HG02885 (cell line): ENCODE measurements at regions not wholly inside any gene's neighbourhood (a gene's known extent, or its start where the extent isn't known, plus 50 kb on each side); places are given as distances from the start of the nearest gene placed in this dataset.
A peak's percentile ranks its signal among the peaks of the same experiment; 100 is the strongest.
"Not testable (repeated sequence)": the region's sequence is repeated elsewhere in the genome, so short reads cannot be mapped to it uniquely, and the experiment has no call there.

Experiments
- ATAC-seq: cut with Tn5 transposase; IDR thresholded peaks from one replicate; pipeline ENCODE4 v1.9.1; 2021; ENCODE audit warnings: mild to moderate bottlenecking; ENCODE audit not compliant: unreplicated experiment, poor library complexity

DNA sequence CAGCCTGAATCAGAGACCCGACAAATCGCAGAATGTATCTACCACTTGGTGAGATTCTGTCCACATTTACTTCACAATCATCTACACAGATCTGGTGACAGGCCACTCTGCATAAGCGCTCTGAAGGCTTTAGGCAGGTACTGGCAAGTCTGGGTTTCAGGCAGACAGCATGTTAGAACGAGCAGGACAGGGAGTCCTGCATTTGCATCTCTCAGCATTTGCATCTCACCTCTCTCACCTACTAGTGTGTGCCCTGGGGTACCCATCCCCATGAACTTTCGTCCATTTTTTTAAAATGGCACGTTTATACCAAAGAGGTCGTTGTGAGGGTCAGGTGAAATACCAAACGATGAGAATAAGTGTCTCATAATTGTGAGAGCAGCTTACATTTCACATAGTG lies 108.2 kb downstream of the SPATA31A1 start:
- ATAC-seq, result peak; percentile 39

DNA sequence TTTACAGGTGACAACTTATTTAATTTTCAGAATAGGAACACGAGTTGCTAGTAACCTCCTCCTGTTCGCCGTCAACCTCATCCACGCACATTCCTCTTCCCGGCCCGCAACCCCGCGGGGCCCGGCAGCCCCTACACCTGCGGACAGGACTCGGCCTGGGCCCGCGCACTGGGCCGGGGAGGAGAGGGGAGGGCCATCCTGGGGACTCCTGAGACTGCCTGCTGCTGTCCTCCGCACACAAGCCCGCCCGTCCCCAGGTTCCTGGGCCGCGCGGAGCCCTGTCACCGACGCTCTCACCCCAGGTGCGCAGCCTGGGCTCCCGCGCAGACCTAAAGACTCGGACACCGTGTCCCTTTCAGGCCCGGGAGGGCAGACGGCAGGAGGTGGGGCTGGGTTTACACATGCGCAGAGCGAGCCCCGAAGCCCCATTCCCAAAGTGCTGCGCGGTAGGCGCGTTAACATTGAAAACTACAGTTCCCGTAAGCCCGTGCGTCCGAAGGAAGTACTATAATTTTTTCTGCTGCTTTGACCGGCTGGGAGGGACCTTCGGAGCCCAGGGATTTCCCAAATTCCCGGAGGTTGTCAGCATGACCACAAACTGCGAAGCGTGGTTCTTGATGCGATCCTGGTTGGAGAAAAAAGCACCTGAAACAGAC lies 108.8 kb downstream of the SPATA31A1 start:
- ATAC-seq, result peak; percentile 98

DNA sequence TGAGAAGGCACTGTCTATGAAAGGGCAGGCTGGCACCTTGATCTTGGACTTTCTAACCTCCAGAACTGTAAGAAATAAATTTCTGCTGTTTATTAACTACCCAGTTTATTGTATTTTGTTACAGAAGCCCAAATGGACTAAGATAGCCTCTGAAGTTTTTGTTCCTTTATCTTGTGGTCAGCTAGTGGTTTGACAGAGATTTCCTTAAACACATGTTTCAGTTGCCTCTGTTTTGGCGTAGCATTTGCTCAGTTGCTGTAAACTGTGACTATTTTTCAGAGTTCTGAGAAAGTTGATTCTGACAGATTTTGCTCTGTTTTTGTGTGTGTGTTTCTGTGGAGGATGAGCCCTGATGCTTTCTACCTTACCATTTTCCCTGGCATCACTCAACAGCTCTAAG lies 119.0 kb downstream of the SPATA31A1 start:
- ATAC-seq, result peak; percentile 100

DNA sequence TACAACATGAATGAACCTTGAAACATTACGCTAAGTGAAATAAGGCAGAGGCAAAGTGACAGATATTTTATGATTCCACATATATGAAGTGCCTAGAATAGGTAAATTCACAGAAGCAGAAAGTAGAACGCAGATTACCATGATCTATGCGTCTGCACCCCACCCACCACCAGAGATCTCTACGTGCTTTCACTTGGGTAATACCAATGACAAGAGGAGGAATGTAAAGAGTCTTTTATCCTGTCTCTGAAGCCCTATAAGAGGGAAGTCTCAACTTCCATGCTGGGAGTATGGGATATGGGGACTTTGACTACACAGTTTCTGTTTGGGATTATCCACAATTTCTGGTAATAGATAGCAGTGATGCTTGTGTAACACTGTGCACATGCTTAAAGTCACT lies 127.6 kb downstream of the SPATA31A1 start:
- ATAC-seq, result not testable (repeated sequence)

DNA sequence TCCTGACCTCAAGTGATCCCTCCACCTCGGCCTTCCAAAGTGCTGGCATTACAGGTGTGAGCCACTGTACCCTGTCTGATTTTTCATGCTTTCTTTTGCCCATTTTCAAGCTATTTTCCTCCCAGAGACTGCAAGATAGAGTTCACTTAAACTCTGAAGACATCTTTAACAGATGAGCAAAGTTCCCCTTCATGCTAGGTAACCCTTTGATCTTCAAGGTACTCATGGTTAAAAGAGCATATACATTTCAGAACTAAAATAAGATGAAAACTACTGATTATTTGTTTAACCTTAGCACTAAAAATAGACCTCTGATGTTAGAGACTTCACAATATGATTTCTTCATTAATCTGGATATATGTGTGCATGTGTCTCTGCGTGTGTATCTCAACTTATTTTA lies 128.4 kb downstream of the SPATA31A1 start:
- peak; percentile 38 for ATAC-seq

DNA sequence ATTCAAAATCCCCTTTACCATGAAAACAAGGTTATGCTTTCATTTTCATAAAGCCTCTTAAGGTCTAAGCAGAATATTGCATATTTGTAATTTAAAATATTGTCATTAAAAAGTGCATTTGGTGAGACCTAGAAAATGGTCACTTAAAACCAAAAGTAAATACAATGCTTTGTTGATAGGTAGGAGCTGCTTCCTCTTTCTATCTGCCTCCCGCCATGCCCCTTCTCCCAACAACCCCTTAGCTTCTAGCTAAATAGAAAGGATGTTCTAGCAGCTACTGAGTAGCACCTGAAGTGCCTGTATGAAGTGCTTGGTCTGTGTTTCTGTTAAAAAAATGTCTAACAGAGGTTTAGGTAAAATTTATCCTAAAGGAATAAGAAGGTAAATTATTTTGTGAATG lies 128.8 kb downstream of the SPATA31A1 start:
- peak; percentile 91 for ATAC-seq

DNA sequence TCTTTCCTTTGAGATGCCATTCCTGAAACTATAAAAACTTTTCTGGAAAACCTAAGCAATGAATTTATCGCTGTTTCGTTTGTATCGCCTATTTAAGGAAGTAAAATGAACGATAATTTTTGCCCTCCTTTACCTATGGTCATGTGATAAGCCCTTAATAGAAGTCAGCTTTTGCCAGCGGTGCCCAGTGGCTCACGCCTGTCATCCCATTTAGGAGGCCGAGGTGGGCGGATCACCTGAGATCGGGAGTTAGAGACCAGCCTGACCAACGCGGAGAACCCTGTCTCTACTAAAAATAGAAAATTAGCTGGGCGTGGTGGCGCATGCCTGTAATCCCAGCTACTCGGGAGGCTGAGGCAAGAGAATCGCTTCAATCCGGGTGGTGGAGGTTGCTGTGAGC lies 132.0 kb downstream of the SPATA31A1 start:
- ATAC-seq, result not testable (repeated sequence)

DNA sequence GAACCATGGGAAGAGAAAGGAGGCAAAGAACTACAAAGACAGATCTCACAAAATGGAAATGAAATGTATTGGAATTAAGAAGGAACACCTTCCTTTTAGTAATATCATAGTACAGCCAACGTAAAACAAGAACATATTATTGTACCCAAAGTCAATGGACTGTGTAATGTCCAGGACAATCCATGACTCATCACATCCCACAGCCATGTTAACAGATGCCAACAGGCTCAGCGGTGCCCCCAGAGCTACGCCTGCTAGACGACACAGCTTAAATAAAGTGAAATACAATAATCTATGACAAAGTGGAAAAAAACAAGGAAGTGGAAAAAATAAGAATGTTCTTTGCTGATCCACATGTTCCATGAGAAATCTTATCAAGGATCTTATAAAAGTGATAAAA lies 140.8 kb downstream of the SPATA31A1 start:
- not testable (repeated sequence) for ATAC-seq

DNA sequence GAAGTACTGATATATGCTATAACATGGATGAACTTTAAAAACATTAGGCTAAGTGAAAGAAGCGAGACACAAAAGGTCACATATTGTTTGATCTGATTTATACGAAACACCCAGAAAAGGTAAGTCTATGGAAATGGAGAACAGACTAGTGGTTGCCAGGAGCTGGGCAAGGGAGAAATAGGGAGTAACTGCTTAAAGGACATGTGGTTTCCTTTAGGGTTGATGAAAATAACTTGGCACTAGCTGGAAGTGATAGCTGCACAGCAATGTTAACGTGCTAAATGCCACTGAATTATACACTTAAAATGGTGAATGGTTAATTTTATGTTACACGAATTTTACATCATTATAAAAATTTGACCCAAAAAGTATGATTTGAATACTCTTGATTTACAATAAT lies 147.7 kb downstream of the SPATA31A1 start:
- not testable (repeated sequence) for ATAC-seq

DNA sequence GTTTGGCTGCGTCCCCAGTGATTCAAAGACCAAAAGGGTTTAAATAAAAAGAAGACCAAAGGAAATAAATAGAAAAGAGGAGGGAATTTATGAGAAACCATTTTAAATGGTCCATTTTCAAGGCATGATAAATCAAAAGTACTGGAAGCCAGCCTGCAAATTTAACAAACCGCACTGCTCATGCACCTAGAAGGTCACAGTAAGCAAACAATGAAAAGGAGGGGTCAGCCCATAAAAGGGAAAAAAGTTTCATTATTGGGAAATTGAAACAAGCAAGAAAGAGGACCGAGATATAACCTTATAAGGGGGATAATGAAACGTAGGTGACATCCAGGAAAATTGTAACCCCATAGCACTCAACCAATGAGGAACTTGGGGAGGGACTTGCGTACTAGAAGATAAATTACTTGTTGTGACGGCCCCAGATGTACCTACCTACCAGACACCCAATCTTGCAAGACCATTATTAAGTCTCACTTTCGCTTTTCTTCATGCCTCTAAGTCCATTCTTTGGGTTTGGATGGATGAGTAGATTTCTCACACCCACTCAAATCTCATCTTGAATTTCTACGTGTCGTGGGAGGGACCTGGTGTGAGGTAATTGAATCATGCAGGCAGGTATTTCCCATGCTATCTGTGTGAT lies 172.0 kb downstream of the SPATA31A1 start:
- peak; percentile 57 for ATAC-seq

DNA sequence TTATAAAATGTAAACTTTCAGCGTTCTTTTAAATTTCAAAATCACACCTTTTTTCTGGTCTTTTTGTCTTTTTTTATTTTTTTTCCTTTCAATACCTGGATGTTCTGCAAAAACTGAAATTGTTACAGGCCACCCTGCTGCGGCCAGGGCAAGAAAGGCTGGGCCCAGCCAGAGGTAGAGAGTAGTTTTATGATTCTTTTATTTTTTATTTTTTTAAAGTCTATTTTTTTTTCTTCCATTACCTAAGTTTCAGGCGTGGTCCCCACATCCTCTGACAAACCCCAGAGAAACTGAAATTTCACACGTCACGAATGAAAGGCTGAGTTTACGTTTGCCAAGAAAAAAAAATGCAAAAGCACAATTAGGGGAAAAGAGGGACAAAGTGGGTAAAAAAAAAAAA lies 177.1 kb downstream of the SPATA31A1 start:
- not testable (repeated sequence) for ATAC-seq

DNA sequence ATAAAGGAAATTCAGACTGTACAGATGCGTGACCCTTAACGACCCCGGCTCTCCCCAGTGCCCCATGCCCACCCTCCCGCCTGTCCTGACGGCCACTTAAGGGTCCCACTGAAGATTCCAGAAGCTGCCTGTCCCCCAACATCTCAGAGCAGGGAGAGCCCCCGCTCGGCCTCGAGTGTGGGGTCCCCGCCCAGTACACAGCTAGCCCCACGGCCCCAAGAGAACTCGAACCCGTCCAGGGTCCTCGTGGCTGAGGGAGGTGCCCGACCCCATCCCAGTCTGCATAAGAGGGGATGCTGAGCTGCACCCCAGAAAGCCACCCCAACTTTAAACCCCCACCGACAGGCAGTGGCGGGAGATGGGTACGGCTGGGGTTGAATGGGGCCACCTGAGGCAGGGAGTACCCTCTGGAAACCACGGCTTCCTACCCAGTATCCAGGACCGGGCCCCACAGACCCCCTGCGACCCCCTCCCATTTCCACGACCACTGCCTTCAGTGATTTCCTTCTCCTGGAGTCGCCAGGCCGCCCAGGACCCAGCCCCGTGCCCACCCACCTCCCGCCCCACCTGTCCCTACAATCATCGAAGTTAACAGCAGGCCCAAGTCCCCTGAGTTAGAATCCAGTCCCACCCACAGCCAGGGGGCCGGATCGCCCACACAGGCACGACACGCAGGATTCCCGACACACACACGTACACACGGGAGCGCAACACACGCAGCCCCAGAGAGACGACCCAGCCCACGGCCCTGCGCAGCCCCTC lies 177.7 kb downstream of the SPATA31A1 start:
- not testable (repeated sequence) for ATAC-seq

DNA sequence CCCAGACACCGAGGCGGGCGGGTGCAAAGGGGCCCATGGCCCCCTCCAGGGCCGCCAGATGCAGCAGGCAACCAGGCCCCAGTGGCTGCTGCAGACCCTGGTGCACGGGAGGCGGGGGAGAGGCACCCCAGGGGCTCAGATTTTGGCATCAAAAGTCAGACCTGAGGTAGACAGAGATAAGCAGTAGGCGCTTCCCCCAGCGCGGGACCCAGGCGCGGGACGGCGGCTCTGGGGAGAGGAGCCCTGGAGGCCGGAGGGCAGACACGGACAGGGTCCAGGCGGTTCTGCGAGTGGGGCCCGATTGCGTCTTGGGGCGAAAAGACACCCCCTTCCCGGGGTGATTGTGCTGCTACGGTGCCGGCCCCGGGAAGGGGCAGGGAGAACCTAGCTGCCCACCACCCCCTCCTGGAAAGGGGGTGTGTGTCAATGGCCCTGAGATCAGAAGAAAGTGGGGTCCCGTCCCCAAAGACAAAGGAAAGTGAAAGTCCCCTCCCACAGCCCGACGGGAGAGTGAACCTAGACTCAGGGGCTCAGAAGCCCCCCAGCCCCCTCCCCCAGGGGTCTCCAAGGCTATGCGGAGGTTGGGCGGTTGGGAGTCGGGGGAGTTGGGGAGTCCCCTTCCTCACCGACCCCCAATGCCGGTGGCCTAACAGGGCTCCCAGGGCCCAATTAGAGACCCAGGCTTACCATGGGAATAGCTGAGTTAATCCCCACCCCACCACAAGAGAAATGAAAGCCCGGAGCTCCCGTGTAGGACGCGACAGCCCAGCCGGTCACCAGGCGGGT lies 178.5 kb downstream of the SPATA31A1 start:
- ATAC-seq, result not testable (repeated sequence)

DNA sequence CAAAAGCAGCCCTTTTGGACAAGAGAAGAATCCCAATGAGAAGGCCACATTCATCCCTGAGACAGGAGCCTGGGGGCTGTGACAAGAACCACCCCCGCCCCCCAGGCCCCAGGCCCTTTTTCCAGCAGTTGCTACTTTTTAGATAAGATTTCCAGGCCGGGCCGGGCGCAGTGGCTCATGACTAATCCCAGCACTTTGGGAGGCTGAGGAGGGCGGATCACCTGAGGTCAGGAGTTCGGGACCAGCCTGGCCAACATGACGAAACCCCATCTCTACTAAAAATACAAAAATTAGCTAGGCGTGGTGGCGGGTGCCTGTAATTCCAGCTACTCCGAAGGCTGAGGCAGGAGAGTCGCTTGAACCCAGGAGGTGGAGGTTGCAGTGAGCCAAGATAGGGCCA lies 179.4 kb downstream of the SPATA31A1 start:
- ATAC-seq, result not testable (repeated sequence)

DNA sequence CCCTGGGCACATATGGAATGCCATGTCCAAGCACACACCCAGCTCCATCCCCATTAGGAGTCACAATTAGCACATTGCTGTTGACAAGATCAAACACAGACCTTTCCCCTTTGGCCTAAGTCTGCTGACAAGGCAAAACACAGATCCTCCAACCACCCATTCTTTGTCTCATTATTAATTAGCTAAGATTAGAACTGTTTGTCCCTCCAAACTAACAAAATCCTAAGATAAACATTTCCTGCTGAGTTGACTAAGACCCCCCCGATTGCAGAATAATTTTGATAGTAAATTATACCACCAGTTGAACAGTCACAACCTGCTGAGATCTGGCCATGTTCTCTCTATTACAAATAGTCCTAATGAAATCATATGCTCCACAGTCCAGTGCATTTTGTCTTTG lies 186.7 kb downstream of the SPATA31A1 start:
- ATAC-seq, result not testable (repeated sequence)

DNA sequence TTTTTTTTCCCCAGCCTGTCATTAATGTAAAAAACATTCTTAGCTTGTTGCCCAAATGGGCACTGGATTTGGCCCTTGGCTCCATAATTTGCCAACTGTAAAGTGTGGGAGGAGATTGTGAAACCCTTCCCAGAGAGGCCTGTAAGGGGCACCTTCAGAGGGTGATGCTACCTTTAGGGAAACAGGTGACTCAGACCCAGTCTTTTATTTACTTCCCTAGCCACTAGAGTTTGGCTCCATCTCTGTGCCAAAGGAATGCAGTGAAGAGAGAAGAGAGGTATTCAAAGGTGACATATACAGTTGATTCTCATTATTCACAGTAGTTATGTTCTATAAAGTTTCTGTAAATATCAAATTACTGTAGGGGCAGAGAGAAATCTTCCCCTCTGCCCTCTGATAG lies 189.6 kb downstream of the SPATA31A1 start:
- not testable (repeated sequence) for ATAC-seq

DNA sequence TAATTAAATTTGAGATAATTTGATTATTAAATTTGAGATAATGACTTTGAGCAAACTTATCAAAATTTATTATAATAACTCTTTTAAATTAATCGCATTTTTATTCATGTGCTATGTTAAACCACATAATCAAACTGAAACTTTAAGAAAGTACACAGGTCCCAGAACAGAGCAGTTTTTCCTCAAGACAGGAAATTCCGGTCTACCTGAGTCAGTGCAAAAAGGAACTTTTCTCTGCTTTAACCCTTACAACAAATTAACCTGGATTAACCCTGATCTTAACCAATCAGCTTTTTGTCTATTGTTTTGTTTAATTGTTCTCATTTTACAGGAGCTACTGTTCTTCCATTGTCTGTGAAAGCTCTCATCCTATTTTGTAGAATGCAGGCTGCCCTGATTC lies 195.1 kb downstream of the SPATA31A1 start:
- not testable (repeated sequence) for ATAC-seq

DNA sequence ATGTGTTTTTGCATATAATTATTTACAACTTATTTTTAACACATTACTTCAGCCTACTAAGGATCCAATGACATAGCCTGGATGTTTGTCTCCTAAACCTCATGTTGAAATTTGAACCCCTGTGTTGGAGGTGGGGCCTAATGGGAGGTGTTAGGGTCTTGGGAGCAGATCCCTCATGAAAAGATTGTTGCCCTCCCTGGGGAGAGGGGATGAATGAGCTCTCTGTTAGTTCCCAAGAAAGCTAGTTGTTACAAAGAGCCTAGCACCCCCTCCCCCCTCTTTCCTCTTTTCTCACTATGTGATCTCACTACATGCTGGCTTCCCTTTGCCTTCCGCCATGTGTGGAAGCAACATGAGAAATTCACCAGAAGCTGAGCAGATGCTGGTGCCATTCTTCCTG lies 196.1 kb downstream of the SPATA31A1 start:
- not testable (repeated sequence) for ATAC-seq

DNA sequence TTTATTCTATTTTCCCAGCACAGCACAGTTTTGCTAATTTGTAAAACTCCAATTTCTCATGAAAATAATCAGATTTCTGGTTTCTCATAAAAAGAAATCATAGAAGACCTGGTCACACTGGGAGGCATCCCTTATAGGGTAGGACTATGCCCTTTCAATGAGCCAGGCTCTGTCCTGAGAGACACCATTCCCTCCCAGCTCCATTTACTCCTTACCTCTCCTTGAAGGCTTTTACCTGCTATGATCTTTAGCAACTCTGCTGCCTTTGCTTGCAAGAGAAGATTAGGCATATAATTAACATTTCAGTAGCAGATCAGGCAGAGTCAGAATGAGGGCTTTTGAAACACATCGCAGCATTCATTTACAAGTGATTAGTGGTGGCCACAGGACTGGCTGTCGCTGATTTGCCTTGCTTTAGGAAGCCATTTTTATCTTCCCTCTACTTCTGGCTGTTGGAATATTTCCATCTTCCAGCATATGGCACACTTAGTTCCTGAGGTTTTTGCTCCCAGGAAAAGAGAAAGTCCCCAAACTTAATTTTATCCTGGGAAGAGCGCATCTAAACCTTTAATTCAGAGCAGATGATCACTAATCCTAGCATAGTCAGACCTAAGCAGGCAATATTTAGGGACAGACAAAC lies 196.9 kb downstream of the SPATA31A1 start:
- ATAC-seq, result not testable (repeated sequence)

DNA sequence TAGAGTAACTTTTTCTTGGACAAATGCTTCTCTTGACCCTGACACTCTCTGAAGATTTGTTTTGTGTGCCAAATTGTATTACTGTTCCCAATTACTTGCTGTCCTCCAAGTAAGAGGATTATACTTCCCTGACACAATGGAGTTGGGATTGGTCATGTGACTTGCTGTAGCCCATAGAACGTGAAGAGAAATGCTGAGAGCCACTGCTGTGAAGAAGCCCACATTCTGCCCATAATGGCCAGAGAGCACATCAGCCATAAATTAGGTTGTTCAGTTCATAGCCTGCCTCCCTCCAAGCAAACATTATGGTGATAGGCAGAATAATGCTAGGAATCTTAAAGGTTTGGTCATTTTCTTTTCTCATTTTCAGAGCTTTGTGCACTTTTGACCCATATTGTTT lies 198.9 kb downstream of the SPATA31A1 start:
- ATAC-seq, result not testable (repeated sequence)
